ENCODE measurements at regions not wholly inside any gene's neighbourhood (a gene's known extent, or its start where the extent isn't known, plus 50 kb on each side); places are given as distances from the start of the nearest gene placed in this dataset.

DNA sequence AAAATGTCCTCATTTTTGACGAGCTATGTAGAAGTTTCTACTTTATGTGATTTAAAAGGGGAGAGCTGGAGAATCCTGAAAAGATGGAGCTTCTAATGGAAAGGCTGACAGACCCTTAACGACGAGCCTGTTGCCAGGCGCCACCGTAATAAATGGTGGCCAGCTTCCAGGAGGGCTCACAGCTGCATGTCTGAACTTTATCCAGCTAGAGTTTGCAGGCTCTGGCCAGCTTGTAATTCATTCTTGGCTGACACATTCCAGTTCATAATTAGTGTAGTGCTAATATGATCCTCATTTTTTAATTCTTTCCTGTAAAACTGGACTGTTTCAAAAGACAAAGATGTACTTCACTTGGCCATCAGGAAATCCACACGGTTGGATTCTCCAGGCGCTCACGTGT, 246.7 kb downstream of the GAS1 start:
- FAIRE-seq = no peak
- no peaks in the 10 kb centered on the region for H3K9me3 ChIP-seq (replicated peaks; ENCODE audit: control insufficient read depth, insufficient read depth, low read depth, low read length)
- CTCF ChIA-PET (ENCODE audit: low intra/inter-chr PET ratio) = no interaction called here

More for the DNA sequence above, 246.7 kb downstream of the GAS1 start:
- ATAC-seq (no peak), DNase-seq (ENCODE audit: extremely low read depth in 1 of 4, low spot score in 3 of 4) (no peak)
- Histone ChIP-seq H3K4me1 (replicated peaks in 1 of 2; ENCODE audit: control insufficient read depth in 2 of 2, insufficient read depth in 2 of 2, low read length in 2 of 2) (no peaks in the 10 kb centered on the region), H3K9ac (ENCODE audit: insufficient read depth in 1 of 2, low read depth in 2 of 2, low read length in 2 of 2) (no peak overlapping the region), H4K20me1 (replicated peaks; ENCODE audit: control insufficient read depth, insufficient read depth, low read length) (no peaks in the 10 kb centered on the region), H3K27ac (ENCODE audit: extremely low read depth, low read depth, low read length) (no peak overlapping the region), H3K36me3 (ENCODE audit: control insufficient read depth, insufficient read depth, low read length) (no peaks in the 10 kb centered on the region), H2AFZ (ENCODE audit: low read depth, low read length) (no peak overlapping the region), H3K27me3 (ENCODE audit: control insufficient read depth in 2 of 2, insufficient read depth in 2 of 2, low read length in 2 of 2) (no peaks in the 10 kb centered on the region), H3K4me3 (no peak overlapping the region), H3K4me2 (ENCODE audit: insufficient read depth, low read length) (no peak overlapping the region), H3K79me2 (ENCODE audit: control insufficient read depth, insufficient read depth, low read length) (no peaks in the 10 kb centered on the region), H3K9me1 (ENCODE audit: control insufficient read depth, insufficient read depth, low read length) (no peaks in the 10 kb centered on the region)
- POLR2A ChIA-PET = no interaction called here
- 0% methylated on average over 8 of the region's 8 CpGs for WGBS (ENCODE audit: insufficient coverage, low coverage, missing lambda C conversion rate)
- in situ Hi-C loops (cut with MboI) (no loop called here), intact Hi-C loops (cut with micrococcal nuclease) (no loop called here)
- no TSS peak for BruUV-seq (replicated peaks)
- TF ChIP-seq SMARCA5 (IDR thresholded peaks at IDR 0.05) (no peak), ELK1 (CRISPR knock-in tag; IDR thresholded peaks at IDR 0.05) (no peak), ZNF766 (CRISPR knock-in tag; conservative IDR thresholded peaks at IDR 0.05) (no peak), MLX (CRISPR knock-in tag; conservative IDR thresholded peaks at IDR 0.05) (no peak), GABPA (tag; conservative IDR thresholded peaks at IDR 0.05; ENCODE audit: low read depth) (no peak), CBX1 (IDR thresholded peaks at IDR 0.05; ENCODE audit: low read depth) (no peak), ZNF408 (CRISPR knock-in tag; IDR thresholded peaks at IDR 0.05; ENCODE audit: low read depth) (no peak)
- TF ChIP-seq, protein P1, sequence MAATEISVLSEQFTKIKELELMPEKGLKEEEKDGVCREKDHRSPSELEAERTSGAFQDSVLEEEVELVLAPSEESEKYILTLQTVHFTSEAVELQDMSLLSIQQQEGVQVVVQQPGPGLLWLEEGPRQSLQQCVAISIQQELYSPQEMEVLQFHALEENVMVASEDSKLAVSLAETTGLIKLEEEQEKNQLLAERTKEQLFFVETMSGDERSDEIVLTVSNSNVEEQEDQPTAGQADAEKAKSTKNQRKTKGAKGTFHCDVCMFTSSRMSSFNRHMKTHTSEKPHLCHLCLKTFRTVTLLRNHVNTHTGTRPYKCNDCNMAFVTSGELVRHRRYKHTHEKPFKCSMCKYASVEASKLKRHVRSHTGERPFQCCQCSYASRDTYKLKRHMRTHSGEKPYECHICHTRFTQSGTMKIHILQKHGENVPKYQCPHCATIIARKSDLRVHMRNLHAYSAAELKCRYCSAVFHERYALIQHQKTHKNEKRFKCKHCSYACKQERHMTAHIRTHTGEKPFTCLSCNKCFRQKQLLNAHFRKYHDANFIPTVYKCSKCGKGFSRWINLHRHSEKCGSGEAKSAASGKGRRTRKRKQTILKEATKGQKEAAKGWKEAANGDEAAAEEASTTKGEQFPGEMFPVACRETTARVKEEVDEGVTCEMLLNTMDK (IDR thresholded peaks at IDR 0.05; ENCODE audit: borderline replicate concordance, insufficient read depth, low read depth, low read length, poor library complexity, severe bottlenecking) = no peak

Data from K562 (cell line).